Muscle of arm (tissue), 1 donor: ENCODE measurements at regions not wholly inside any gene's neighbourhood (a gene's known extent, or its start where the extent isn't known, plus 50 kb on each side); places are given as distances from the start of the nearest gene placed in this dataset.
"Not testable (repeated sequence)": the region's sequence is repeated elsewhere in the genome, so short reads cannot be mapped to it uniquely, and the experiment has no call there.

Experiments used
- DNase-seq: peaks from one replicate; pipeline ENCODE4 v3.0.0-alpha.2; 2013

DNA sequence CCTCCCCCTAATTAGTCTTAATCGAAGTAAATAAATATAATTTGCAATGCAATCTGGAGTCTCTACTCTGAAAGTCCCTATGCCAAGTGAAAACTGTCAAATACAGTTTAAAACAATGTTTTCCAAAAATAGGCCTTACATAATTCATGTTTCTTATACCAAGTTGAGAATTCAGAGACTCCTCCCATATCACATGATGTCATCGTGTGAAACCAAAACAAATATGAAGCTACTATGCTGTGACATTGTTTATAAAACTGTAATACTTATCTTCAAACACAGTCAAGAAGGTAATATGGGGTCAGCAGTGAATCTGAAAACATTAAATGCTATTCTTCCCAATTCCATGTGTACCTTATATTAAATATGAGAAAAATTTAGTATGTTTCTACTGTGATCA, 940.2 kb upstream of the FANCL start:
- no peak for DNase-seq

DNA sequence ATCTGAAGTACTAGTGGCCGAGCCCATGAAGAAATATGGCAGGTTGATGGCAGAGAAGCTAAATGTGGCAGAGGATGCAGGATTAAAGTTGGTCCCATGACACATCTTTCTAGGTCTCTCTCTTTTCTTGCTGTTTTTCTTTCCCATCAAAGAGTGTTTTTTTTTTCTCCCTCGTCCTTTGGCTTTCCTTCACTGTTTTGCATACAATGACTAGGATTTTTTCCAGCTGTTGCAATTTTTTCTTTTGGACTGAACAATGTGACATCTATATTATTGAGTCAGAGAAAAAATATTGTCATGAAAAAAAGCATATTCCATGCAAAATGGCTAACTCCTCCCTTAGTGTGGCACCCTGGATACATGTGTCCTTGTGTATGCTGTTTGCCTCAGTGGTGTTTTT, 939.5 kb upstream of the FANCL start:
- no peak for DNase-seq

DNA sequence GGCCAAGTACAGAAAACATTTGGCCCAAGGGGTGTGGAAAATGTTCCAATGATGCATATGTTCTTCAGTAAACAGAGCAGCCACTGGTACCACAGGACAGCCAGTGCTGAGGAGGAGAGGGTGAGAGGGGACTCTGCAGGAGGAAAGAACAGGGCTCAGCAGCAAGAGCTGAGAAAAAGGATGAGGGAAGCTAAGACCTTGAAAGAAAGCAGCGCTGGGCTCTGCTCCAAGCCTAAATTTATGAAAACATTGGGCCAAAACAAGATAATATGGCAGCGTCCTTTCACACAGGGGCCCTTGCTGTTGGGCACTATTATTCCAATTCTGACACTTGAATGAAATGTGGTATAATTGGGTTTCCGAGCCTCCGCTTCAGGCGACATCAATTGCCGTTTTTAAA, 939.0 kb upstream of the FANCL start:
- no peak for DNase-seq

DNA sequence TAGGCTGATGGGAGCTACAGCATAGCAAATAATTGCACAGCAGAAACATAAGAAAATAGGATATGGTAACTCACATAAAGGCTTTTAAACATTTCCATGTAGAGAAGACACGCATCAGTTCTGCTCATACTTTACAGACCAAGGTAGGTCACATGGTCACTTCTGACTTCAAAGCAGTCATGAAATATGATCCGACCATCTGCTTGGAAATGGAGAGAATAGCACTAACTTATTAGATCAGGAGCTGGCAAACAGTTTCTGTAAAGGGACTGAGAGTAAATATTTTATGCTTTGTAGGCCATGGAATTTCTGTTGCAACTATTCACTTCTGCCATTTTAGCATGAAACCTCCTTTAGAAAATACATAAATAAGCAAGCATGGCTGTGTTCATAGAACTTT, 936.6 kb upstream of the FANCL start:
- DNase-seq = no peak

DNA sequence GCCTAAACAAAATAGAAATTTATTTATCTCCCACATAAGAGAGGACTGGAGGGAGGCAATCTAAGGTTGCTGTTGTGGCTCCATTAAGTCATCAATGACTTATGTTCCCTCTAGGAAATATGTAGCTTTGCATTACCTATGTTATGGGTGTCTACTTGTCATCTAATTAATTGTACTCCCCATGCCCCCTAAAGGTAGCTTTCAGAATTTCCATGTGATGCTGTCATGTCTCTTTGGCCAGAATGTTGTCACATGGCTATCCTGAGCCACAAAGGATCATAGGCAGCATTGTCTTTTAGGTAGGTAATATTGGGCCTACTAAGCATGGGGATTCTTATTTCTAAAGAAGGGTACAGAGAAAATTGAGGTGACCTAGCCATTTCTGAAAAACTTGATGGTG, 935.6 kb upstream of the FANCL start:
- DNase-seq = no peak

DNA sequence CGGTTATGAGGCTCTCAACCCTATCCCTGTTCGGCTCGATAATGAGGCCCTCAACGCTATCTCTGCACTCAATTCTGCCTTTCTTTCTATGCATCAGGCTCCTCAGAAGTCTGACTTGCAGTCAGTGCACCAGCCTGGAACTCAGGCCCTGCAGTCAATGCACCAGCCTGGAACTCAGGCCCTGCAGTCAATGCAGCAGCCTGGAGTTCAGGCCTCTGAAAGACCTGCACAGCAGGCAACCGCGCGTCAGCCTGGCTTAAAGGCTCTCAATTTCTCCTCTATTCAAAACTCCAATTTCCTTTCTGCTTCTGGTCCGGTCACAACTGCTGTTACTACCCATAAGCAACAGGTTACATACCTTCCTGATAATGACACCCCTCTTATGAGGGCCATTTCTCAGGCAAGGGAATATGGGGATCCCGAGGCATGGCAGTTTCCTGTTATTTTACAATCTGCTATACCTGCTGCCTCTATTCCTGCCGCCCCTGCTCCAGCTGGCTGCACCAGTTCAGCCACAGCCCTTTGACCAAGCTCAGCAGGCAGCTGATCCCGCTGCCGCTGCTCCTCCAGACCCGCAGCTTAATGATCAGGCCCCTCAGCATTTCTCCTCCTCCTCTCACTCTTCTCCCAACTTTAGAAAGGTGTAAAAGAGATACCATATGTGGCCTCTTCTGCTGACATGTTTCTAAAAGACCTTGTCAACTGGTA, 933.6 kb upstream of the FANCL start:
- no peak for DNase-seq

DNA sequence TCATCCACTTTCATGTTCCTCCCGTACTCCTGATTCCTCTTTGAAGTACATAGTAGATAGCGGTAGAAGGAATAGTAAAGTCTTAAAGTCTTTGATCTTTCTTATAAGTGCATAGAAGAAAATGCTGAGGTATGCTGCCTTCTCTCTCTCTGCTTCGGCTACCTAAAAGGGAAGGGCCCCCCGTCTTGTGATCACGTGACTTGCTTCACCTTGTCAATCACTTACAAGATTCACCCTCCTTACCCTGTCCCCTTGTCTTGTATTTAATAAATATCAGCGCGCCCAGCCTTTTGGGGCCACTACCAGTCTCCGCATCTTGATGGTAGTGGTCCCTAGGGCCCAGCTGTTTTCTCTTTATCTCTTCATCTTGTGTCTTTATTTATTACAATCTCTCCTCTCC, 932.2 kb upstream of the FANCL start:
- no peak for DNase-seq

DNA sequence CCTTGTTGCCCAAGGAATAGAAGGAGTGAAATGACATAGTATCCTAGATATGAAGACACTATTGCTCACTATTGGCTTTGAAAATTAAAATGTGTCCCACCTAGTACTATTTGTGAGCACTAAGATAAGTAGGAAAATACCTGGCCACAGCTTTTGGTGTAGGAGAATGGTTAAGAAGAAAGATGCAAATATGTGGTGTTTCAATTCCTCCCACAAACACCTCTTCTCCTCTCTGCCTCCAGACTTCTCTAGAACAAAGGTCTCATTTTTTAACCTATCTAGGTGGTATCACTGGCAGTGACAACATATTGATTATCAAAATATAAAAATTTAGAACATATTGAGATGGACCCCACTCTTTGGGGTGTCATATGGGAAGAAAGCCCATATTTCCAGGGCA, 929.9 kb upstream of the FANCL start:
- no peak for DNase-seq

DNA sequence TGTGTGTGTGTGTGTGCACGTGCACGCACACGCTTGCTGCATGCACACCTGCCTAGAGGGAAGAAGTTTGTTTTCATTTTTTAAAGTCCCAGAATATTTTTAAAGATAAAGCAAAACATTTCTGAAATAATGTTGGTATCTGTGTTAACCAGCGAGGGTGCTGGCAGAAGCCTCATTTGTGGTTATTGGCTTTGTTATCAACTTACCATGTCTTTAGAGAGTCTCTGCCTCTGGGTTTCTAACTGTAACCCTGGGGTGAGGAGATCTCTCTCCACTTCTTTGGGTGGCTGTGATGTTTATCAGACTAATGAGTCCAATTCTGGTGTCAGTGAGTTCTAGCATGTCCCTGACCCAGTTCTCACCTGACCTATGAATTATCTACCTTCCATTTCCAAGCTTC, 927.6 kb upstream of the FANCL start:
- no peak for DNase-seq

DNA sequence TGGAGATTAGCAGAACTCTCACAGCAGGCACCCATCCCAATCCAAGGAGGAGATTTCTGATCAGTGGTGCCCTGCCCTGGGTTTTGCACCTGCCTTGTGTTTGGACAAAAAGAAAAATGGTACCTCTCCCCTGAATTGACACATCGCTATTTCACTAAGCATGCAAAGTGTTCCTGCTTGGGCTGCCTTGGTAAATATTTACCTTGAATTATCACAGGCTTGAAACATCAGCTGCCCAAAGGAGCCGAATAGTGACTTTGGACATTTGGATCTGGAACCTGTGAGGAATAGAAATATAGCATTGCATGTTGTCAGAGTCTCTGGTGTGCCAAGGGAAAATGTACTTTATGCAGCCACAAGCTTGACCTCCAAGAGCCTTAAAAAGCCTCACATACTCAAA, 926.4 kb upstream of the FANCL start:
- no peak for DNase-seq

DNA sequence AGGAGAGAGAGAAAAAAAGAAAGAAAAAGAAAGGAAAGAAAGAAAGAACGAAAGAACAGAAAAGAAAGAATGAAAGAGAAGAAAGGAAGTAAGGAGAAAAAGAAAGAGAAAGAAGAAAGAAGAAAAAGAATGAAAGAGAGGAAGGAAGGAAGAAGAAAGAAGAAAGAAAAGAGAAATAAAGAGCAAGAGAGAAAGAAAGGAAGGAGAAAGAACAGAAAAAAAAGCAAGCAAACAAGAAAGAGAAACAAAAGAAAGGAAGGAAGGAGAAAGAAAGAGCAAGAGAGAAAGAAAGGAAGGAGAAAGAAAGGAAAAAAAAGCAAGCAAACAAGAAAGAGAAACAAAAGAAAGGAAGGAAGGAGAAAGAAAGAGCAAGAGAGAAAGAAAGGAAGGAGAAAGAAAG, 916.8 kb upstream of the FANCL start:
- DNase-seq = not testable (repeated sequence)

DNA sequence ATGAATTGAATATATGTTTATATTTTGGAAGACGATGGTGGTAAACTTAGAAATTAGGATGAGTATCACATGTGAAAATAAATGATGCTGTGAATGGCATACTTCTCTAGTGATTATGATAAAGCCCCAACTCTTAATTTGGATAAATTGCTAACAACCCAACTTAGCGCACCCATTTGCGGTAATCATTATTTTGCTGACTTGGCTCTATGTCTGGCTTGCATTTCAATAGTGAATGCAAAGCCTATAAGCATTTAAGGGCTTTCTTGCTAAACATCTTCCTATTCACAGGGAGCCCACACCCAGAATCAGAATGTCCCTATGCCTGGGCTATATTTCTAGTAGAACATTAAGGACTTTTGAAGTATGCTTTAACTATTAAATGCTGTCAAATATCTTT, 910.7 kb upstream of the FANCL start:
- DNase-seq = no peak

DNA sequence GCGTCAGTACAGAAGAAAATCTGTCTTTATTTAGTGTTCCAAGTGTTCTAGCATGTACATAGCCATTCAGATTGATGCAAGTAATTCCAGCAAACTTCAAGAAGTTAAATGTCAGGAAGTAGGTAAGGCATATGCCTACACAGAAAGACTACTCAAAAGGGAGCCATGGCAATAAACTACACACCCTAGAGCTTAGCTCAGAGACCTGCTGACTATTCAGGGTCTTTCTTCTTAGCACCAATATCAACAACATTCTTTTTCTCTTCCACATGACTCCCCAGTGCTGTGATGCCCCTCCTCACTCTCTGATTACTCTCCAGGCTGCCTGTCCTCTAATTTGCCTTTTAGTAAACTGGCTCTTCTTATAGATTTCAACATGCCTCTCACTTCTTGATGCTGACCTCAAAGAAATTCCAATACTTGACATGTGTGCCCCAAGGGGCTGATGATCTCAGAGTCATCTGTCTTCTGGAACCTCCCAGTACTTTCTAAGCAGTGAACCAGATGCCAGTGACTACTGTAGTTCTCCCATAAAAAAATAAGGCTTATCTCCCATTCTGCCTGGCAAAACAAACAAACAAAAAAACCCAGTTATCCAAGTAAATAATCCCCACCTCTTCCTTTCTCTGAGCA, 909.2 kb upstream of the FANCL start:
- no peak for DNase-seq

DNA sequence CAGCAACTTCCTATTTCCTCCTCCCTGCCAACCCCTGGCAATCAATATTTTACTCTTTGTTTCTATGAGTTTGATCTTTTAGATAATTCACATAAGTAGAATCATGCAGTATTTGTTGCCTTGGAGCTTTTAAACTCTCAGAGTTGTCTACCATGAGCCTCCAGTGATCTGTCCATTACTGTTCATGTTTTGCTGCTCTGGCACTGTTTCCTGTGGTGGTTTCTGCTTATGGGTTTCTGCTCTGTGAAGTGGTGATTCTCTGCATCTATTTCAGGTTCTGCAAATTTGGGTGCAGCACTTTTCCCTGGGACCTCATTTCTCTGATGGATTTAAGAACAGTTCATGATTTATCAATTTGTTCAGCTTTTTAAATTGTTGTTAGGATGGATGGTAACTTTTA, 908.1 kb upstream of the FANCL start:
- DNase-seq = no peak

DNA sequence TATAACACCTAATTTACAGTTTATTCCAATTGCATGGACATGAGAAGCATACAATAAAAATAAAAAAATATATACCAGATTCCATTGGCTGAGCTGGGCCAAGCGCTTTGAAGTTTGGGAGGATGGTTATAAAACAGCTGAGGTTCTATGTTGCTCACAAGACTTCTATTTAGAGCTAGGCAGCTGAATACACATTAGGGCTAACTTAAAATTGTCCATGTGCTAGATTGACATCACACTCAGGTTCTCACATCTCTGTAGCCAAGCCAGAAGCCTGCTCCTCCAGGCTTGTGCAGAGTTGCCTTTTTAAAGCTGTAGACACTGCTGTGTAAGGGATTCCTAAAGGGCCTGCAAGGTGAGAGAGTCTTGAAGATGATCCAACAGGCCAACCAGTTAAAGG, 871.1 kb upstream of the FANCL start:
- no peak for DNase-seq

DNA sequence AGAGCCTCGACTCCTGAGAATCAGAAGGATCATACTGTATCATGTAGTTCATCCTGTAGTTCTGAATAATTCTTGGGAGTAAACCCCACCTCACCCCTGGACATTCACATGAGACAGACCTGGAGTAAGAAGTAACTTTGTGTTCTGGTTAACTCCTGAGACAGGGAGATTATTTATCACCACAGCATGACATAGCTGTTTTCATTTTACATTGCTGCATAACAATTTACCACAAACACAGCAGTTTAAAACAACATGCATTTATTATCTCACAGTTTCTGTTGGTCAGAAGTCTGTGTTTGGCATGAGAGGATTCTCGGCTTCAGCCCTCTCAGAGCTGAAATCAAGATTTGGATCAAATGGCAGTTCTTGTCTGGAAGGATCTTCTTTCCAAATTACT, 855.8 kb upstream of the FANCL start:
- DNase-seq = no peak

DNA sequence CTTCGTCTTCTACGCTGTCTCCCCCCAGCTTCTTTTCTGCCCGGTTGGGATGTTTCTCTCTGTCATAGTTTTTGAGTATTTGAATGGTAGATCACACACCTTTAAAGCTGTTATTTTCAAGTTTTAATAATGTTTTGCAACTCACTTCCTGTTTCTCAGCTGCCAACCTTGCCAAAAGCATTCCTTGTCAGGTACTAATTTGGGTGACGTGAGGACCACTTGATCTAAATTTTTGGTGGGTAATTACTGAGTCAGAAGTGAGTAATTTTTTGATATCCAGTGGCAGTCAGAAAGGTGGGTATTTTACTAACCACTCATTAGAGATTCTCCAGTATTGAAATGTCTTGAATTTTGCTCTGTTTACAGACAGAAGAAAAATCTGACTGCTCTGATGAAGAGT, 852.4 kb upstream of the FANCL start:
- no peak for DNase-seq

DNA sequence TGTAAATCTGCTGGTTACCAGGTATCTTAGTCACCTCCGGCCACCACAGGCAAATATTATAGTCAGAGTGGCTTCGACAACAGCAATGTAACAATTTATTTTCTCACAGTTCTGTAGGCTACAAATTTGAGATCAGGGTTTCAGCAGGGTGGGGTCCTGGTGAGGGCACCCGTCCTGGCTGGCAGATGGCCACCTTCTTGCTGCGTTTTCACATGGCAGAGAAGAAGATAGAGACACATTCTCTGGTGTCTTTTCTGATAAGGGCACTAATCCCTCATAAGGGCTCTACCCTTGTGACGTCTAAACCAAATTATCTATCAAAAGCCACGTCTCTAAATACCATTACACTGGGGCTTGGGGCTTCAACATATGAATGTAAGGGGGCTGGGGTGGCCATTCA, 843.2 kb upstream of the FANCL start:
- DNase-seq = no peak

DNA sequence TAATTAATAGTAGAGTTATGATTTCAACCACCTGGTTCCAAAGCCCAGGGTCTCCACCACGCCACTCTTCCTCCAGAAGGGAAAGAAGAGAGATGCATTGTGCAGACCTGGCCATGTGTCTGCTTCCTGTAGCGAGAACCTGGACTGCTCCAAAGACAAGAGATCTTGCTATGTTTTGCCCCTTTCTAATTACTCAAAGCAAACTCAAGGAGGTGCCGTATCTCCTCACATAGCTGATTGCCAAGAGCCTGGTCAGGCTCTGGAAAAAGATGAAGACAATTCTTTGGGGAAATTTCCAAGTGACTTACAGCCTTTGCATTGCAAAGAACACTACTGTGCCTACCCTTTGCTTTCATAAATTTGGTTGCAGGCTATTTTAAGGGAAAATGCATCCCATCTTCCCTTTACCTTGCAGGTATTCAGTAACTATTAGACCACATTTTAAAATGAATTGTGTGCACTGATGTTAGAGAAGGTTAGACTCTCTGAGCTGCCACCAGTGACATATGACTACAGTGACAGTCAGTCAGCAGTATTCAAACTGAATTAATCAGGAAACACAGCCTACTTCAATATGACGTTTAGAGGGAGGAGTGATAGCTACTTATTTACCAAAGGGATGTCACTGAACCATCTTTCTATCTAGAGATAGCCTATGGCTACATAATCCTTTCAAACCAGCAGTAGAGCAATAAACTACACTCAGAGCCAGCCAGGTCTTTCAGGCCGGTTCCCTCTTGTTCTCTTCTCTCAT, 842.1 kb upstream of the FANCL start:
- DNase-seq = no peak

DNA sequence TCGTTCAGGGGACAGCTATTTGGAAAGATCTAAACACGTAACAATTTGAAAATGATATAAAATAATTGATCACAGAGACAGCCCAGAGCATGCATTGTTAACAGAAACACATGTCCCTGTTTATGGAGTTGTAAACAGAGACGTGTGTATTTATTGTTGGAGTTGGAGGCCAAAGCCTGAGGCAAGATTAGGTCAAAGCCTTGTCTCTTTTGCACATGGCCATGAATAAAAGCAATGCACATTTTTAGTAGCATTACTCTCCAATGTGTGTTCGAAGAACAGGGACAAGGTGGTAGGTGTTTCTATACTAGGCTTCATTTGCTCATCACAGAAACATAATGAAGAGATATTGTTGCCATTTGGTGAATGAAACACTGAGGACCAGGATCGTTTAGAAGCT, 841.5 kb upstream of the FANCL start:
- no peak for DNase-seq

DNA sequence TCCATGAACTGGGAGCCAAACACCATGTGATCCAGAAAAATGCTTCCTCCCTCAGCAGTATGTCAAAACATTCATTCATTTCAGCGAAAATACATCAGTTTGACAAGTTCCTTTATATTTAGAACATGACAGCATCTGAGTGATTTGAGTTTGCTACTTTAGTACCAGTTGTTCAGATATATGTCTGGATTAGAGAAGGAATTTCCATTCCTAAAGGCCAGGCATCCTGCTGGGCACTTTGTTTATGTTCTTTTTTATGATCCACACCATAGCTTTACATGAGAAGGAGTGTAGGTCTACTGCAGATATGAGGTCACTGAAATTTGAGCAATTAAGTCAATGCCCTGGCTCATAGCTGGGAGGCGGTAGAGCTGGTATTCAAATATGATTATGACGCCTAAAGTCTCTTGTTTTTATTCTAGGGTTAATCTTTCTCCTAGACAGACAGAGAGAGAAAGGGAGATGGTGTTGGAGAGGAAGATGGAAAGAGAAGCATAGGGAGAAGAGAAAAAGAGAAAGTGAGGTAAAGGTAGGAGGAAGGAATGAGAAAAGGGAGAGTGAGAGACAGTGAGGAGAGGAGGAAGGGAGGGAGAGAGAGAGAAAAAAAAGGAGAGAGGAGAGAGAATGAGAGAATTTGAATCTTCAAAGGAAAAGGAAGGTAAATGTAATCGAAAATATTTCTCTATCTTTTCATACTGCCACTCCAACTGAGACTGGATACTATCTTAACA, 839.5 kb upstream of the FANCL start:
- no peak for DNase-seq

DNA sequence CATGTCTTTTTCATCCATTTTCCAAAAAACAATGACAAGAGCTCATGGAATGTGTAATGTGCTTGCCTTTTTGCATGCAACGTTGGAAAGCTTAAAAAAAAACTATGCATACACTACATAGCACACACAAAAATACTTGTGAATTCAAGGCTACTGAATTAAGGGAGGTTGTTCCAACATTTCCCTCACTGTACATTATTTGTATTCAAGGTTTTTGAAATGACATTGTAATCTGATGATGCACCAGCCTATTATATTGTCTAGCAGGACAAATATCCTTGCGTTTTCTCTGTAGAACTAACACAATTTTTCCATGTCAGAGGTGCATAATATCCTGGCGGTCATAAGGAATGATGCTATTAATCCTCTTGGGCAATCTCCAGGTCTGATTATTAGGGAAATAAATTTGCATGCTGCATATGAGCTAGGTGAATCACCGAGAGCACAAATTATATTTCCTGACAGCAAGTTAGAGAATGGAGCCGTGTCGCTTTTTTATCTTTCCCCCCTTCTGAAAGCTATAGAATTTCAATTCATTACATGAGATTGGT, 836.9 kb upstream of the FANCL start:
- no peak for DNase-seq
